H1 (cell line): ENCODE measurements at regions not wholly inside any gene's neighbourhood (a gene's known extent, or its start where the extent isn't known, plus 50 kb on each side); places are given as distances from the start of the nearest gene placed in this dataset.
A peak's percentile ranks its signal among the peaks of the same experiment; 100 is the strongest.

Experiments
- CTCF ChIA-PET: fragments of 300-600 bp; sonication (Branson Sonifier 250); formaldehyde crosslinking; loops from one replicate; lab custom pipeline; 2021; ENCODE audit not compliant: partially characterized antibody; lab: Charles Lee
- POLR2A ChIA-PET: fragments of 300-600 bp; sonication (Branson Sonifier 250); formaldehyde crosslinking; loops from one replicate; lab custom pipeline; 2021; ENCODE audit warnings: inconsistent platforms; ENCODE audit not compliant: partially characterized antibody; lab: Charles Lee
- DNase-seq, 2 experiments: peaks; one replicate each; pipeline versions ENCODE4 v3.0.0 to v3.0.0-alpha.2; 2010 to 2022; ENCODE audit warnings: low spot score in 2 of 2, low read depth in 1 of 2, mixed read lengths in 1 of 2
- FAIRE-seq: peaks from 2 replicates; lab custom pipeline; 2011; peaks lifted over from hg19 to GRCh38; lab: Jason Lieb, UNC
- H2AFZ ChIP-seq: 2 replicates; pipeline ENCODE4 v1.8.1; 2012; ENCODE audit warnings: low read length, inconsistent platforms
- H2AK5ac ChIP-seq: 2 replicates; pipeline ENCODE4 v1.6.1; 2013; ENCODE audit warnings: low read depth, low read length
- H2BK120ac ChIP-seq: replicated peaks from 2 replicates; pipeline ENCODE3; 2013; ENCODE audit warnings: low read depth, low read length, inconsistent platforms
- H2BK12ac ChIP-seq: 2 replicates; pipeline ENCODE4 v1.6.1; 2013; ENCODE audit warnings: low read depth, low read length
- H2BK15ac ChIP-seq: 2 replicates; pipeline ENCODE4 v1.6.1; 2013; ENCODE audit warnings: low read length
- H2BK20ac ChIP-seq: 2 replicates; pipeline ENCODE4 v1.6.1; 2013; ENCODE audit warnings: low read length
- H2BK5ac ChIP-seq: 2 replicates; pipeline ENCODE4 v1.6.1; 2013; ENCODE audit warnings: low read depth, low read length
- H3K14ac ChIP-seq: 2 replicates; pipeline ENCODE4 v1.6.1; 2013; ENCODE audit warnings: inconsistent platforms; ENCODE audit not compliant: insufficient read length
- H3K18ac ChIP-seq: 2 replicates; pipeline ENCODE4 v1.6.1; 2013; ENCODE audit warnings: low read length; ENCODE audit errors: extremely low read depth
- H3K23ac ChIP-seq: 2 replicates; pipeline ENCODE4 v1.6.1; 2013; ENCODE audit warnings: inconsistent platforms; ENCODE audit not compliant: insufficient read length
- H3K23me2 ChIP-seq: 2 replicates; pipeline ENCODE4 v1.6.1; 2013; ENCODE audit warnings: low read depth, low read length
- H3K27ac ChIP-seq: 2 replicates; pipeline ENCODE4 v1.6.1; 2011; ENCODE audit warnings: low read depth, low read length, inconsistent platforms
- H3K27me3 ChIP-seq, 4 experiments: replicated peaks in 1 of 4; 1 replicate in 1 of 4; 2 replicates in 3 of 4; pipeline versions ENCODE4 v1.6.1 to v1.8.1; 2011 to 2013; ENCODE audit warnings: low read length in 3 of 4, mild to moderate bottlenecking in 3 of 4, inconsistent platforms in 2 of 4, mixed read lengths in 2 of 4, moderate library complexity in 1 of 4; ENCODE audit not compliant: control insufficient read depth in 3 of 4, insufficient read depth in 3 of 4; ENCODE audit errors: extremely low read depth in 1 of 4
- H3K36me3 ChIP-seq, 4 experiments: 2 replicates each; pipeline versions ENCODE4 v1.6.1 to v1.8.1; 2011 to 2013; ENCODE audit warnings: mild to moderate bottlenecking in 4 of 4, low read length in 3 of 4, moderate library complexity in 2 of 4, control low read depth in 1 of 4, inconsistent platforms in 1 of 4; ENCODE audit not compliant: insufficient read depth in 4 of 4, control insufficient read depth in 2 of 4
- H3K4ac ChIP-seq: replicated peaks from 2 replicates; pipeline ENCODE3; 2013; ENCODE audit warnings: low read length, low read depth, mixed read lengths, inconsistent platforms; ENCODE audit not compliant: insufficient read length
- H3K4me1 ChIP-seq, 4 experiments: replicated peaks in 1 of 4; 1 replicate in 1 of 4; 2 replicates in 3 of 4; pipeline versions ENCODE4 v1.6.1 to v1.8.1; 2011 to 2013; ENCODE audit warnings: low read length in 3 of 4, inconsistent platforms in 2 of 4, mixed read lengths in 1 of 4; ENCODE audit not compliant: insufficient read depth in 4 of 4, control insufficient read depth in 3 of 4
- H3K4me2 ChIP-seq, 2 experiments: 2 replicates each; pipeline versions ENCODE4 v1.6.1 to v1.8.1; 2011 to 2013; ENCODE audit warnings: low read depth in 2 of 2, low read length in 2 of 2, control low read depth in 1 of 2, inconsistent platforms in 1 of 2, mild to moderate bottlenecking in 1 of 2; ENCODE audit not compliant: insufficient read depth in 1 of 2
- H3K4me3 ChIP-seq, 4 experiments: fragments of 200-600, 300-600 bp in 1 of 4; sonication (generic), shearing (Covaris generic), sonication (Bioruptor Twin) in 1 of 4; 2 replicates each; pipeline versions ENCODE4 v1.5.1 to v1.8.1; 2011 to 2016; ENCODE audit warnings: low read length in 4 of 4, low read depth in 3 of 4, control low read depth in 2 of 4, inconsistent platforms in 2 of 4, mild to moderate bottlenecking in 2 of 4, mixed read lengths in 1 of 4, moderate library complexity in 1 of 4; ENCODE audit not compliant: insufficient read depth in 2 of 4; ENCODE audit errors: extremely low read depth in 1 of 4
- H3K56ac ChIP-seq: replicated peaks from 2 replicates; pipeline ENCODE3; 2013; ENCODE audit warnings: low read depth, mild to moderate bottlenecking, mixed read lengths, low read length, inconsistent platforms; ENCODE audit not compliant: insufficient read length
- H3K79me1 ChIP-seq: 2 replicates; pipeline ENCODE4 v1.6.1; 2013; ENCODE audit warnings: low read depth, low read length, control low read depth
- H3K79me2 ChIP-seq, 2 experiments: 2 replicates each; pipeline versions ENCODE4 v1.6.1 to v1.8.1; 2012 to 2013; ENCODE audit warnings: low read length in 2 of 2, mild to moderate bottlenecking in 2 of 2, inconsistent platforms in 1 of 2; ENCODE audit not compliant: insufficient read depth in 2 of 2, control insufficient read depth in 1 of 2
- H3K9ac ChIP-seq, 4 experiments: replicated peaks in 1 of 4; 1 replicate in 1 of 4; 2 replicates in 3 of 4; pipeline versions ENCODE4 v1.6.1 to v1.8.1; 2011 to 2013; ENCODE audit warnings: low read depth in 3 of 4, low read length in 3 of 4, control low read depth in 2 of 4, mild to moderate bottlenecking in 2 of 4, moderate library complexity in 2 of 4, inconsistent platforms in 1 of 4; ENCODE audit errors: extremely low read depth in 1 of 4
- H3K9me3 ChIP-seq, 2 experiments: 2 replicates each; pipeline versions ENCODE4 v1.6.1 to v1.8.1; 2012 to 2013; ENCODE audit warnings: mild to moderate bottlenecking in 2 of 2, moderate library complexity in 2 of 2, control low read depth in 1 of 2, inconsistent platforms in 1 of 2, low read depth in 1 of 2, low read length in 1 of 2, mixed read lengths in 1 of 2; ENCODE audit not compliant: insufficient read depth in 2 of 2
- H4K20me1 ChIP-seq, 2 experiments: replicated peaks in 1 of 2; 2 replicates each; pipeline versions ENCODE3 to v1.8.1; 2011 to 2013; ENCODE audit warnings: inconsistent platforms in 2 of 2, low read length in 2 of 2, mild to moderate bottlenecking in 1 of 2; ENCODE audit not compliant: insufficient read depth in 2 of 2, control insufficient read depth in 1 of 2
- H4K5ac ChIP-seq: 2 replicates; pipeline ENCODE4 v1.6.1; 2013; ENCODE audit warnings: low read length, low read depth, mixed read lengths, inconsistent platforms; ENCODE audit not compliant: insufficient read length
- H4K8ac ChIP-seq: 2 replicates; pipeline ENCODE4 v1.8.0; 2013; ENCODE audit warnings: mild to moderate bottlenecking, moderate library complexity, low read length, inconsistent platforms; ENCODE audit not compliant: insufficient read depth; ENCODE audit errors: extremely low read depth
- H4K91ac ChIP-seq: replicated peaks from 2 replicates; pipeline ENCODE3; 2013; ENCODE audit warnings: low read length, mixed read lengths, inconsistent platforms; ENCODE audit not compliant: insufficient read length
- KDM1A ChIP-seq: fragments of 200-600, 300-600 bp; sonication (generic); IDR thresholded peaks from 2 replicates; pipeline ENCODE4 v1.7.1; 2016; ENCODE audit warnings: mild to moderate bottlenecking, low read length, borderline replicate concordance
- MAFK ChIP-seq: IDR thresholded peaks from 2 replicates; pipeline ENCODE4 v1.6.1; 2012; ENCODE audit warnings: low read depth, mild to moderate bottlenecking, improper control_type of control experiment, low read length
- NANOG ChIP-seq: IDR thresholded peaks from 2 replicates; pipeline ENCODE4 v1.6.1; 2011; ENCODE audit warnings: low read length, low read depth, mild to moderate bottlenecking, inconsistent platforms; ENCODE audit not compliant: insufficient read depth, poor library complexity, severe bottlenecking

- no peak for TF ChIP-seq MAFK
Measured at GRCh38 chr10:52635651-52636050, 136.9 kb downstream of the MBL2 start (continued).

GRCh38 chr10:52636874-52637273 is 135.7 kb downstream of the MBL2 start:
- H3K4me1 ChIP-seq = peaks cover 0 to 4% (median 0%) of the 10 kb centered on the region in 4 experiments; a peak in 1 of 7 replicates
- DNase-seq (no peak), FAIRE-seq (no peak)
- no peak overlapping the region for H2BK20ac ChIP-seq
- no peak overlapping the region for H3K4me3 ChIP-seq
- H2AK5ac ChIP-seq = no peak overlapping the region
- ChIA-PET CTCF (interaction anchor here (0.8 to 1.0 kb wide), 2 partner anchors 39 kb away, joined by 4 to 7 read pairs; no protein-coding TSS in a partner anchor), POLR2A (no interaction called here)
- H2BK15ac ChIP-seq = no peak overlapping the region
- no peaks in the 10 kb centered on the region for H4K20me1 ChIP-seq
- no peak overlapping the region for H2BK12ac ChIP-seq
- no peaks in the 10 kb centered on the region for H3K79me1 ChIP-seq
- H2AFZ ChIP-seq = no peak overlapping the region
- no peak overlapping the region for H3K4ac ChIP-seq
- no peak overlapping the region for H3K14ac ChIP-seq
- H3K27me3 ChIP-seq = no peaks in the 10 kb centered on the region
- TF ChIP-seq NANOG (no peak), KDM1A (peak; percentile 87; the same call in 1 of the 2 replicates)
- no peak overlapping the region for H3K4me2 ChIP-seq
- H4K91ac ChIP-seq = no peak overlapping the region
- H3K9ac ChIP-seq = no peak overlapping the region
- H3K56ac ChIP-seq = no peak overlapping the region
- H2BK120ac ChIP-seq = no peak overlapping the region
- H3K79me2 ChIP-seq = no peaks in the 10 kb centered on the region
- H3K23ac ChIP-seq = no peak overlapping the region
- H3K9me3 ChIP-seq = no peaks in the 10 kb centered on the region
- H4K5ac ChIP-seq = no peak overlapping the region
- no peak overlapping the region for H3K27ac ChIP-seq
- no peaks in the 10 kb centered on the region for H3K23me2 ChIP-seq
- no peak overlapping the region for H3K18ac ChIP-seq
- H3K36me3 ChIP-seq = no peaks in the 10 kb centered on the region
- no peak overlapping the region for H4K8ac ChIP-seq
- no peak overlapping the region for H2BK5ac ChIP-seq
